ENCODE measurements at regions not wholly inside any gene's neighbourhood (a gene's known extent, or its start where the extent isn't known, plus 50 kb on each side); places are given as distances from the start of the nearest gene placed in this dataset.
"Not testable (repeated sequence)": the region's sequence is repeated elsewhere in the genome, so short reads cannot be mapped to it uniquely, and the experiment has no call there.

- no peak for DNase-seq (ENCODE audit: low read depth in 4 of 4, low spot score in 1 of 4)
Measured at GRCh38 chr3:94405258-94406035, 342.6 kb downstream of the NSUN3 start.

GRCh38 chr3:94406595-94406994 lies 343.7 kb downstream of the NSUN3 start:
- no peak for DNase-seq (ENCODE audit: low read depth in 4 of 4, low spot score in 1 of 4)

- not testable (repeated sequence) for DNase-seq (ENCODE audit: low read depth in 4 of 4, low spot score in 1 of 4)
Measured at GRCh38 chr3:94412936-94413335, 350.1 kb downstream of the NSUN3 start.

GRCh38 chr3:94413336-94414108 lies 350.7 kb downstream of the NSUN3 start:
- no peak for DNase-seq (ENCODE audit: low read depth in 4 of 4, low spot score in 1 of 4)

GRCh38 chr3:94414418-94414817 lies 351.6 kb downstream of the NSUN3 start:
- no peak for DNase-seq (ENCODE audit: low read depth in 4 of 4, low spot score in 1 of 4)

GRCh38 chr3:94416768-94417167 lies 353.9 kb downstream of the NSUN3 start:
- DNase-seq (ENCODE audit: low read depth in 4 of 4, low spot score in 1 of 4) = no peak

- no peak for DNase-seq (ENCODE audit: low read depth in 4 of 4, low spot score in 1 of 4)
Measured at GRCh38 chr3:94417963-94418455, 355.1 kb downstream of the NSUN3 start.

- no peak for DNase-seq (ENCODE audit: low read depth in 4 of 4, low spot score in 1 of 4)
Measured at GRCh38 chr3:94420931-94421330, 358.1 kb downstream of the NSUN3 start.

GRCh38 chr3:94423578-94423977 lies 360.7 kb downstream of the NSUN3 start:
- DNase-seq (ENCODE audit: low read depth in 4 of 4, low spot score in 1 of 4) = no peak

- no peak for DNase-seq (ENCODE audit: low read depth in 4 of 4, low spot score in 1 of 4)
Measured at GRCh38 chr3:94429517-94429916, 366.7 kb downstream of the NSUN3 start.

GRCh38 chr3:94431876-94432570 lies 369.2 kb downstream of the NSUN3 start:
- DNase-seq (ENCODE audit: low read depth in 4 of 4, low spot score in 1 of 4) = no peak

GRCh38 chr3:94433811-94434210 lies 370.9 kb downstream of the NSUN3 start:
- no peak for DNase-seq (ENCODE audit: low read depth in 4 of 4, low spot score in 1 of 4)

GRCh38 chr3:94440767-94441493 lies 378.1 kb downstream of the NSUN3 start:
- DNase-seq (ENCODE audit: low read depth in 4 of 4, low spot score in 1 of 4) = no peak

- DNase-seq (ENCODE audit: low read depth in 4 of 4, low spot score in 1 of 4) = no peak
Measured at GRCh38 chr3:94441494-94441847, 378.6 kb downstream of the NSUN3 start.

- no peak for DNase-seq (ENCODE audit: low read depth in 4 of 4, low spot score in 1 of 4)
Measured at GRCh38 chr3:94453864-94454263, 391.0 kb downstream of the NSUN3 start.

GRCh38 chr3:94459167-94459566 lies 396.3 kb downstream of the NSUN3 start:
- no peak for DNase-seq (ENCODE audit: low read depth in 4 of 4, low spot score in 1 of 4)

- DNase-seq (ENCODE audit: low read depth in 4 of 4, low spot score in 1 of 4) = no peak
Measured at GRCh38 chr3:94460931-94461330, 398.1 kb downstream of the NSUN3 start.

GRCh38 chr3:94462931-94463330 lies 400.1 kb downstream of the NSUN3 start:
- DNase-seq (ENCODE audit: low read depth in 4 of 4, low spot score in 1 of 4) = no peak

GRCh38 chr3:94472511-94472910 lies 409.6 kb downstream of the NSUN3 start:
- no peak for DNase-seq (ENCODE audit: low read depth in 4 of 4, low spot score in 1 of 4)

GRCh38 chr3:94481226-94481898 lies 418.5 kb downstream of the NSUN3 start:
- no peak for DNase-seq (ENCODE audit: low read depth in 4 of 4, low spot score in 1 of 4)

- no peak for DNase-seq (ENCODE audit: low read depth in 4 of 4, low spot score in 1 of 4)
Measured at GRCh38 chr3:94482686-94483085, 419.8 kb downstream of the NSUN3 start.

Measured in stimulated activated CD4-positive, alpha-beta T cell treated with anti-CD3 and anti-CD28 coated beads, Interleukin-1b, Interleukin-23, amount 100 ng/mL, for 24 hours (primary cell).